ENCODE measurements at regions not wholly inside any gene's neighbourhood (a gene's known extent, or its start where the extent isn't known, plus 50 kb on each side); places are given as distances from the start of the nearest gene placed in this dataset.

GRCh38 chr12:23004473-23005020 is 379.6 kb downstream of the ETNK1 start:
- TF ChIP-seq CTCF (IDR thresholded peaks at IDR 0.05; ENCODE audit: borderline replicate concordance) = no peak
- DNase-seq = no peak
- Histone ChIP-seq H3K4me1 (peaks cover 5% of the 10 kb centered on the region), H3K36me3 (no peaks in the 10 kb centered on the region), H3K4me3 (no peak overlapping the region), H3K9me3 (replicated peaks) (no peaks in the 10 kb centered on the region), H3K27me3 (ENCODE audit: low read depth) (no peaks in the 10 kb centered on the region), H3K27ac (replicated peaks) (no peak overlapping the region)
- intact Hi-C loops (cut with micrococcal nuclease) = no loop called here

GRCh38 chr12:23005387-23005786 is 380.4 kb downstream of the ETNK1 start:
- peaks cover 5% of the 10 kb centered on the region for H3K4me1 ChIP-seq
- no peaks in the 10 kb centered on the region for H3K27me3 ChIP-seq (ENCODE audit: low read depth)
- intact Hi-C loops (cut with micrococcal nuclease) = no loop called here
- no peaks in the 10 kb centered on the region for H3K36me3 ChIP-seq
- no peak for TF ChIP-seq CTCF (IDR thresholded peaks at IDR 0.05; ENCODE audit: borderline replicate concordance)
- no peak overlapping the region for H3K27ac ChIP-seq (replicated peaks)
- no peaks in the 10 kb centered on the region for H3K9me3 ChIP-seq (replicated peaks)
- DNase-seq = no peak
- H3K4me3 ChIP-seq = no peak overlapping the region

GRCh38 chr12:23006413-23006812 is 381.4 kb downstream of the ETNK1 start:
- peaks cover 5% of the 10 kb centered on the region for H3K4me1 ChIP-seq
- H3K4me3 ChIP-seq = no peak overlapping the region
- intact Hi-C loops (cut with micrococcal nuclease) = no loop called here
- no peak for TF ChIP-seq CTCF (IDR thresholded peaks at IDR 0.05; ENCODE audit: borderline replicate concordance)
- no peaks in the 10 kb centered on the region for H3K9me3 ChIP-seq (replicated peaks)
- no peaks in the 10 kb centered on the region for H3K36me3 ChIP-seq
- H3K27me3 ChIP-seq (ENCODE audit: low read depth) = no peaks in the 10 kb centered on the region
- peak; percentile 34 for DNase-seq
- H3K27ac ChIP-seq (replicated peaks) = peak overlapping the region; percentile 52

GRCh38 chr12:23008623-23009022 is 383.7 kb downstream of the ETNK1 start:
- intact Hi-C loops (cut with micrococcal nuclease) = no loop called here
- no peak for DNase-seq
- peak overlapping the region; percentile 12 for H3K27ac ChIP-seq (replicated peaks)
- no peak for TF ChIP-seq CTCF (IDR thresholded peaks at IDR 0.05; ENCODE audit: borderline replicate concordance)
- no peaks in the 10 kb centered on the region for H3K36me3 ChIP-seq
- peaks cover 5% of the 10 kb centered on the region for H3K4me1 ChIP-seq
- no peak overlapping the region for H3K4me3 ChIP-seq
- H3K9me3 ChIP-seq (replicated peaks) = peaks cover 10% of the 10 kb centered on the region
- H3K27me3 ChIP-seq (ENCODE audit: low read depth) = no peaks in the 10 kb centered on the region

- no peak for DNase-seq
- H3K36me3 ChIP-seq = no peaks in the 10 kb centered on the region
- H3K27ac ChIP-seq (replicated peaks) = no peak overlapping the region
- no peak for TF ChIP-seq CTCF (IDR thresholded peaks at IDR 0.05; ENCODE audit: borderline replicate concordance)
- no peaks in the 10 kb centered on the region for H3K4me1 ChIP-seq
- H3K9me3 ChIP-seq (replicated peaks) = peaks cover 10% of the 10 kb centered on the region
- intact Hi-C loops (cut with micrococcal nuclease) = no loop called here
- no peaks in the 10 kb centered on the region for H3K27me3 ChIP-seq (ENCODE audit: low read depth)
- H3K4me3 ChIP-seq = no peak overlapping the region
These were observed 389.8 kb downstream of the ETNK1 start for GRCh38 chr12:23014749-23015148.

Measured in left ventricle myocardium inferior (tissue), 1 donor.